ENCODE measurements at regions not wholly inside any gene's neighbourhood (a gene's known extent, or its start where the extent isn't known, plus 50 kb on each side); places are given as distances from the start of the nearest gene placed in this dataset.
"Not testable (repeated sequence)": the region's sequence is repeated elsewhere in the genome, so short reads cannot be mapped to it uniquely, and the experiment has no call there.

GRCh38 chr3:106945435-106945834, 431.8 kb upstream of the CCDC54 start:
- FAIRE-seq = no peak

DNA sequence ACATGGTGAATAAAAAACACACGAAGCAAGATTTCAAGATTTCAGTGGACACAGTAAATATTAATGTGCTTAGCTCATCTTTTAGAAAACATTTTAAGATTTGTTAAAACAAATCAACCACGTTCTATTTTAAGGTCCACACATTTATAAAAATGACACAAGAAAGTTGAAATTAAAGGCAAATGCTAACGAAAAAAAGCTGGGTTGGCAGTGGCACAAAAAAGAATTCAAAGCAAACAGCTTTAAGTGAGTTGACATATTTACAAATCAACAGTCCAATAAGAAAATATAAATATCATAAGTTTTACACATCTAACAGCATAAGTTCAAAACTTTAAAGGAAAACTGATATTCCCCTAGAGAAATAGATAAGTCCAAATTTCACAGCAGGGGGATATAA, 430.4 kb upstream of the CCDC54 start:
- FAIRE-seq = no peak

DNA sequence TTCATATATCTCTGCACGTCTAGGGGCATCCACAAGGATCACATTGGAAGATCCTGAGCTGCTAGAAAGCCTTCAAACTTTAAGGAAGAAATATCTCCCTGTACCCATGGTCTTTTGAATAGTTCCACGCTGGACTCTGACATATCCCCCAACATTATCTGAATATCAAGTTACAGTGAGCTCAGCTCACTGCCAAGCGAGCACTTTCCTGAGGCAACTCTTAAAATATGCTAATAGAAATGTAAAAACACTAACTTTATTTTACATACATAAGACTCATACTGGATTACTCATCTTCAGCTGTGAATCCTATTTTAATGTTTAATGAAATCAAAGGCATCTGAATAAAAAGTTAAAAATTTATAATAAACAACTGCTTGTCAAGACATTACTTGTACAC, 420.2 kb upstream of the CCDC54 start:
- FAIRE-seq = no peak

DNA sequence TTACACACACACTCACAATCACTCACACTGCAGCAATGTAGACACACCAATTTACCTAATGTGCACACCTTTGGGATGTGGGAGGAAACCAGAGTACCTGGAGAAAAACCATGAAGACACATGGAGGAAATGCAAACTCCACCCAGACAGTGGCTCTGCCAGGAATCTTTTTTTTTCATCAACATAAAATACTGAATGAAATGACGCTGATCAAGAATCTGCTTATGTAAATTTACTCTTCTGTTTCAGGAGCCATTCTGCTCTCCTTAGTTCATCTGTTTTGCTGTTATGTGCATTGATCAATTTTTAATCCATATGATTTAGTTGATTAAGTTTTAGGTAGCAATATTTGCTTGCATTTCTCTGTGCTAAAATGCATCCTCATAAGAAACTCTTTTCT, 414.2 kb upstream of the CCDC54 start:
- no peak for FAIRE-seq

- no peak for FAIRE-seq
Measured at GRCh38 chr3:106963442-106963841, 413.8 kb upstream of the CCDC54 start.

DNA sequence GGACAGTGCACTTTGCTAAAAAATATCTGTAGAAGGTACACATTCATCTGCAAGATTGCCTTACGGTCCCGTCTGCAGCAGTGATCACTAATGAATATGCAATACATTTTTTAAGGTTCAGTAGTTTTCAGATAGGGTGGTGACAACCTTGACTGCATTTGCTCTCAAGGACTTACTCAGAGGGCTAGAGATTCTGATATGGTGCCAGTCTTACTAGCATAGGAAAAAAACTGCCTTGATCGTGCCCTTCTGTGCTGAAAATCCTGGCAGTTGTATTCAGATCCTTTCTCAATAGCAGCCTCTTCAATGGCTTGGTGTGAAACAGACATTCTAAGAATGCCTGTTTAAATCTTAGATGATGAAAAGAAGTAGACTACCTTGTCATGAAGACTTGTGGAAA, 411.9 kb upstream of the CCDC54 start:
- no peak for FAIRE-seq

DNA sequence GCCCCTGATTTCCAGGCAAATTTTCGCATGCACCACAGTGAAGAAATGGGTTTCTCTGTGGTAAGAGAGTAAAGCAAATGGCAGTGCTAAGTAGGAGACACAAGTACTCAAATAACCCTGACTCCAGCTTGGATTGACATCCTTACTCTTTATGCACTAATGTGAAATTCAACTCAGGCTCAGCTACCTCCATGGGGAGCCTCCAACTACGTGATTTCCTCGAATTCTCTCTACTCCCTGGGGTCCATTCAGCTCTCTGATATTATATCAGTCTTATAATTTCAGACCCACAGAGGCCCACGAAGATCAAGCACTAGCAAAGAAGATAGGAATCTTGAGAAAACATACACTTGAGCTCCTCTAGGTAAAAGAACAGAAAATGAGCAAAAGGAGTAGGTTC, 407.6 kb upstream of the CCDC54 start:
- no peak for FAIRE-seq

- FAIRE-seq = no peak
Measured at GRCh38 chr3:106981392-106981791, 395.8 kb upstream of the CCDC54 start.

GRCh38 chr3:106985721-106986120, 391.5 kb upstream of the CCDC54 start:
- no peak for FAIRE-seq

DNA sequence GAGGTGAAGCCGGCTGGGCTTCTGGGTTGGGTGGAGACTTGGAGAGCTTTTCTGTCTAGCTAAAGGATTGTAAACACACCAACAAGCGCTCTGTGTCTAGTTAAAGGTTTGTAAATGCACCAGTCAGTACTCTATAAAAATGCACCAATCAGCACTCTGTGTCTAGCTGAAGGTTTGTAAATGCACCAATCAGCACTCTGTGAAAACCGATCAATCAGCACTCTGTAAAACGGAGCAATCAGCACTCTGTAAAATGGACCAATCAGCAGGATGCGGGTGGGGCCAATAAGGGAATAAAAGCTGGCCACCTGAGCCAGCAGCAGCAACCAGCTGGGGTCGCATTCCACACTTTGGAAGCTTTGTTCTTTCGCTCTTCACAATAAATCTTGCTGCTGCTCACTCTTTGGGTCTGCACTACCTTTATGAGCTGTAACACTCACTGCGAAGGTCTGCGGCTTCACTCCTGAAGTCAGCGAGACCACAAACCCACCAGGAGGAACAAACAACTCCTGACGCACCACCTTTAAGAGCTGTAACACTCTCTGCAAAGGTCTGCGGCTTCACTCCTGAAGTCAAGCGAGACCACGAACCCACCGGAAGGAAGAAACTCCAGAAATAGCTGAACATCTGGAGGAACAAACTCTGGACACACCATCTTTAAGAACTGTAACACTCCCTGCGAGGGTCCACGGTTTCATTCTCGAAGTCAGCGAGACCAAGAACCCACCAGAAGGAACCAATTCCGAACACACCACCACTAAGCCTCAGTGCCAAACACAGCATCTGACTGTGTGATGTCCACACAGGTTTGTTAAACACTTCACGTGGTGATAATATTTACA, 378.2 kb upstream of the CCDC54 start:
- not testable (repeated sequence) for FAIRE-seq

DNA sequence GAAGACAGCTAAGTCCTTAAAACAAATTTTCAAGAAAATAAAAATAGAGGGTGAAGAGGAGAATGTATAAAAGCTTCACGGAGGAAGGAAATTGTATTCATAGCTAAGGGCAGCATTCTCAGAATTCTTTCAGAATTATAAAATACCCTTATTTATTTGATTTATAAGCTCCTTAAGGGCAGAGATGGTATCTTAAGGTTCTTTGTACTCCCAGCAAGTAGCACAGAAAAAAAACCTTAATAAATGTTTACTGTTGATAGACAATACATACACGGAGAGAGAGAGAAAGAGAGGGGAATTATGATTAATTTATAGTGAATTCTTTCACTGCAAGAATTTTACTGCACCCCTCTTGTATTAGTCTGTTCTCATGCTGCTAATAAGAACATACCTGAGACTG, 375.6 kb upstream of the CCDC54 start:
- FAIRE-seq = no peak

DNA sequence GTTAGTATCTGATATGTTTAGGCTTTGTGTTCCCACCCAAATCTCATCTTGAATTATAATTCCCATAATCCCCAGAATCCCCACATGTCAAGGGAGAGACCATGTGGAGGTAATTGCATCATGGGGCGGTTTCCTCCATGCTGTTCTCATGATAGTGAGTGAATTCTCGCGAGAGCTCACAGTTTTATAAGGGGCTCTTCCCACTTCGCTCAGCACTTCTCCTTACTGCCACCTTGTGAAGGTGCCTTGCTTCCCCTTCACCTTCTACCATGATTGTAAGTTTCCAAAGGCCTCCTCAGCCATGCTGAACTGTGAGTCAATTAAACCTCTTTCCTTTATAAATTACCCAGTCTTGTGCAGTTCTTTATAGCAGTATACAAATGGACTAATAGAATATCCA, 371.9 kb upstream of the CCDC54 start:
- FAIRE-seq = not testable (repeated sequence)

DNA sequence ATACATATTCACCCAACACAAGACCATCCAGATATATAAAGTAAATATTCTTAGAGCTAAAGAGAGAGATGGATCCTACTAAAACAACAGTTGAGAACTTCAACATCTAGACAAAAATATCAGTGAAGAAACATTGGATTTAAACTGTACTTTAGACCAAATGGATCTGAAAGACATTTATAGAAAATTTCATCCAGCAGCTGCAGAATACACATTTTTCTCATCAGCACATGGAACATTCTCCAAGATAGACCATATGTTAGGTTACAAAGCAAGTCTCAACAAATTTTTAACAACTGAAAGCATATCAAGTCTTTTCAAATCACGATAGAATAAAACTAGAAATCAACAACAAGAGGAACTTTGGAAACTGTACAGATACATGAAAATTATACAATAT, 369.0 kb upstream of the CCDC54 start:
- FAIRE-seq = no peak

DNA sequence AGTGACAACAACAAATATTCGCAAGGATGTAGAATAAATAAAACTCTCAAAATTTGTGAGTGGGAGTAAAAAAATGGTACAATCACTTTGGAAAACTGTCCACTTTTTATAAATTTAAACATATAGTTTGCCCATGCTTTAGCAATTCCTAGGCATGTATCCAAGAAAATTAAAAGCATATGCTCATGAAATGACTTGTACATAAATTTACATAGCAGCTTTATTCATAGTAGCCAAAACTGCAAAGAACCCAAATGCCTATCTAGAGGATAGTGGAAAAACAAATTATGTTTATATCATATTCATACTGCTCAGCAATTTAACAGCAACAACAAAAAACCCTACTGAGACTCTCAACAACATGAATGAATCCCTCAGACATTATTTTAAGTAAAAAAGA, 363.6 kb upstream of the CCDC54 start:
- no peak for FAIRE-seq

GRCh38 chr3:107024551-107025026, 352.6 kb upstream of the CCDC54 start:
- no peak for FAIRE-seq

GRCh38 chr3:107025961-107026360, 351.3 kb upstream of the CCDC54 start:
- no peak for FAIRE-seq

GRCh38 chr3:107028086-107028485, 349.2 kb upstream of the CCDC54 start:
- no peak for FAIRE-seq

DNA sequence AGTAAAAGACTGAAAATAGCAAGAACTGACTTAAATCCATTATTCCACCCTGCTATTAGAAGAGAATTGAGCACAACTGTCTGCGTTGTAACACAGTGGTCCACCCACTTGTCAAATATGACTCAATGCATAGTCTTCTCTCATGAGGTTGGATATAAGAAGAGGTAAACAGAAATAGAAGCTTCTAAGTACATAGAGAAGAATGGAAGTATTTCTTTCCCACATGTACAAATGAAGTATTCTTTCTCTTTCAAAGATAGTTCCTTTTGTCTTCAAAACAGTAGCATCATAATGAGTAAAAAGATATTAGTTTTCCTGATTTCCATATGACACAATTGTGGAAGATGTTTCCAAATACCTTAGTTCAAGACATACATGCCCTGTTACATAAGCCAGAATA, 348.6 kb upstream of the CCDC54 start:
- no peak for FAIRE-seq

DNA sequence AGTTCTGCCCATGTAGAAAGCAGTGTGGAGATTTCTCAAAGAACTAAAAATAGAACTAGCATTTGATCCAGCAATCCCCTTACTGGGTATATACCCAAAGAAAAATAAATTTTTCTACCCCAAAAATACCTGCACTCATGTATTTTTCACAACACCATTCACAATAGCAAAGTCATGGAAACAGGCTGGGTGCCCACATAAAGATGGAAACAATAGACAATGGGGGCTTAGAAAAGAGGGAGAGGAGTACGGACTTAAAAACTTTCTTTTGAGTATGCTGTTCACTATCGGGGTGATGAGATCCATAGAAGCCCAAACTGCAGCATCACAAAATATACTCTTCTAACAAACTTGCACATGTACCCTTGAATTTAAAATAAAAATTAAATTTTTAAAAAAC, 345.1 kb upstream of the CCDC54 start:
- FAIRE-seq = no peak

GRCh38 chr3:107034142-107034541, 343.1 kb upstream of the CCDC54 start:
- FAIRE-seq = no peak

- FAIRE-seq = no peak
Measured at GRCh38 chr3:107035176-107035575, 342.1 kb upstream of the CCDC54 start.

GRCh38 chr3:107044677-107045076, 332.6 kb upstream of the CCDC54 start:
- FAIRE-seq = no peak

- no peak for FAIRE-seq
Measured at GRCh38 chr3:107045791-107046190, 331.4 kb upstream of the CCDC54 start.

GRCh38 chr3:107055181-107055942, 321.9 kb upstream of the CCDC54 start:
- FAIRE-seq = no peak

Data from A204.1 (cell line).